GM21447 (cell line): ENCODE measurements at regions not wholly inside any gene's neighbourhood (a gene's known extent, or its start where the extent isn't known, plus 50 kb on each side); places are given as distances from the start of the nearest gene placed in this dataset.
"Not testable (repeated sequence)": the region's sequence is repeated elsewhere in the genome, so short reads cannot be mapped to it uniquely, and the experiment has no call there.

Experiments used
- ATAC-seq: cut with Tn5 transposase; IDR thresholded peaks from one replicate; pipeline ENCODE4 v1.9.1; 2021; ENCODE audit not compliant: unreplicated experiment

GRCh38 chr9:24351973-24352372, 193.7 kb downstream of the IZUMO3 start:
- ATAC-seq = no peak

GRCh38 chr9:24351258-24351657, 194.4 kb downstream of the IZUMO3 start:
- no peak for ATAC-seq

GRCh38 chr9:24342457-24342856, 203.2 kb downstream of the IZUMO3 start:
- no peak for ATAC-seq

- ATAC-seq = no peak
Measured at GRCh38 chr9:24333629-24334028, 212.1 kb downstream of the IZUMO3 start.

GRCh38 chr9:24298912-24299311, 246.8 kb downstream of the IZUMO3 start:
- ATAC-seq = no peak

GRCh38 chr9:24297931-24298330, 247.8 kb downstream of the IZUMO3 start:
- no peak for ATAC-seq

GRCh38 chr9:24296124-24296523, 249.6 kb downstream of the IZUMO3 start:
- no peak for ATAC-seq

GRCh38 chr9:24293386-24293785, 252.3 kb downstream of the IZUMO3 start:
- no peak for ATAC-seq

- ATAC-seq = no peak
Measured at GRCh38 chr9:24286761-24287160, 258.9 kb downstream of the IZUMO3 start.

GRCh38 chr9:24258626-24259025, 287.1 kb downstream of the IZUMO3 start:
- no peak for ATAC-seq

- no peak for ATAC-seq
Measured at GRCh38 chr9:24257726-24258125, 288.0 kb downstream of the IZUMO3 start.

GRCh38 chr9:24245988-24246387, 299.7 kb downstream of the IZUMO3 start:
- no peak for ATAC-seq

- ATAC-seq = no peak
Measured at GRCh38 chr9:24242576-24242975, 303.1 kb downstream of the IZUMO3 start.

- no peak for ATAC-seq
Measured at GRCh38 chr9:24218656-24219055, 327.0 kb downstream of the IZUMO3 start.

GRCh38 chr9:24210641-24211040, 335.1 kb downstream of the IZUMO3 start:
- ATAC-seq = no peak

GRCh38 chr9:24189986-24190385, 355.7 kb downstream of the IZUMO3 start:
- no peak for ATAC-seq

GRCh38 chr9:24180572-24180971, 354.5 kb upstream of the ELAVL2 start:
- ATAC-seq = not testable (repeated sequence)

GRCh38 chr9:24144796-24145195, 318.8 kb upstream of the ELAVL2 start:
- ATAC-seq = no peak

GRCh38 chr9:24135072-24135471, 309.0 kb upstream of the ELAVL2 start:
- ATAC-seq = not testable (repeated sequence)

- no peak for ATAC-seq
Measured at GRCh38 chr9:24132244-24132643, 306.2 kb upstream of the ELAVL2 start.

- no peak for ATAC-seq
Measured at GRCh38 chr9:24127519-24127918, 301.5 kb upstream of the ELAVL2 start.

GRCh38 chr9:24118190-24118589, 292.1 kb upstream of the ELAVL2 start:
- no peak for ATAC-seq

GRCh38 chr9:24096756-24097155, 270.7 kb upstream of the ELAVL2 start:
- no peak for ATAC-seq

GRCh38 chr9:24095246-24095645, 269.2 kb upstream of the ELAVL2 start:
- no peak for ATAC-seq
